HEK293 (cell line): ENCODE measurements at regions not wholly inside any gene's neighbourhood (a gene's known extent, or its start where the extent isn't known, plus 50 kb on each side); places are given as distances from the start of the nearest gene placed in this dataset.

Source experiments
- CTCF ChIA-PET: fragments of 350-600 bp; formaldehyde crosslinking; extraction: SDS; loops from one replicate; lab custom pipeline; 2021; ENCODE audit warnings: antibody characterized with exemption; lab: Yijun Ruan, JAX
- POLR2A ChIA-PET: fragments of 300-600 bp; formaldehyde crosslinking; extraction: SDS; loops from one replicate; lab custom pipeline; 2020; ENCODE audit warnings: antibody characterized with exemption, inconsistent platforms; lab: Yijun Ruan, JAX
- H3K27ac ChIP-seq: fragments of 200-500 bp; sonication (Bioruptor generic); 2 replicates; pipeline ENCODE4 v1.5.1; 2014; ENCODE audit warnings: low read depth, low read length, control low read depth, inconsistent platforms; ENCODE audit errors: extremely low read depth
- H3K36me3 ChIP-seq, 2 experiments: fragments of 200-500 bp in 1 of 2; sonication (Bioruptor generic) in 1 of 2; 1 replicate in 1 of 2; 2 replicates in 1 of 2; pipeline ENCODE4 v1.5.1; 2014 to 2017; ENCODE audit warnings: inconsistent platforms in 2 of 2, low read length in 2 of 2; ENCODE audit not compliant: control insufficient read depth in 2 of 2, insufficient read depth in 1 of 2
- H3K4me1 ChIP-seq: fragments of 200-500 bp; sonication (Bioruptor generic); 2 replicates; pipeline ENCODE4 v1.5.1; 2014; ENCODE audit warnings: mild to moderate bottlenecking, low read length, inconsistent platforms; ENCODE audit not compliant: control insufficient read depth, insufficient read depth
- H3K4me3 ChIP-seq: 2 replicates; pipeline ENCODE4 v1.5.1; 2011; ENCODE audit warnings: low read depth, mild to moderate bottlenecking, control low read depth, low read length, moderate library complexity
- H3K9me3 ChIP-seq: fragments of 200-500 bp; sonication (Bioruptor generic); 2 replicates; pipeline ENCODE4 v1.5.1; 2014; ENCODE audit warnings: low read depth, low read length, inconsistent platforms; ENCODE audit not compliant: control insufficient read depth, insufficient read depth
- ELK4 ChIP-seq: IDR thresholded peaks from 2 replicates; pipeline ENCODE4 v1.6.1; 2011; ENCODE audit warnings: mild to moderate bottlenecking, low read depth, low read length, borderline replicate concordance
- KLF17 ChIP-seq: fragments of 450-650 bp; formaldehyde crosslinking; IDR thresholded peaks from 2 replicates; pipeline ENCODE4 v1.5.1; 2016; ENCODE audit warnings: missing biosample characterization, missing genetic modification characterization
- KLF7 ChIP-seq: fragments of 450-650 bp; formaldehyde crosslinking; IDR thresholded peaks from 2 replicates; pipeline ENCODE4 v1.5.1; 2016; ENCODE audit warnings: missing biosample characterization, missing genetic modification characterization, borderline replicate concordance
- MYNN ChIP-seq: fragments of 450-650 bp; formaldehyde crosslinking; IDR thresholded peaks from 2 replicates; pipeline ENCODE4 v1.5.1; 2016; ENCODE audit warnings: missing biosample characterization, missing genetic modification characterization, borderline replicate concordance
- RBAK ChIP-seq: fragments of 450-650 bp; formaldehyde crosslinking; IDR thresholded peaks from 2 replicates; pipeline ENCODE4 v1.5.1; 2016; ENCODE audit warnings: missing biosample characterization, missing genetic modification characterization
- TSHZ1 ChIP-seq: fragments of 450-650 bp; formaldehyde crosslinking; IDR thresholded peaks from 2 replicates; pipeline ENCODE4 v1.5.1; 2016; ENCODE audit warnings: missing biosample characterization, missing genetic modification characterization, borderline replicate concordance
- YY2 ChIP-seq: fragments of 450-650 bp; formaldehyde crosslinking; IDR thresholded peaks from 2 replicates; pipeline ENCODE4 v1.5.1; 2016; ENCODE audit warnings: missing biosample characterization, missing genetic modification characterization
- ZNF112 ChIP-seq: fragments of 450-650 bp; formaldehyde crosslinking; IDR thresholded peaks from 2 replicates; pipeline ENCODE4 v1.5.0; 2017; ENCODE audit warnings: missing biosample characterization, missing genetic modification characterization
- ZNF140 ChIP-seq: fragments of 450-650 bp; formaldehyde crosslinking; IDR thresholded peaks from 2 replicates; pipeline ENCODE4 v1.5.1; 2016; ENCODE audit warnings: missing biosample characterization, missing genetic modification characterization
- ZNF148 ChIP-seq: fragments of 450-650 bp; formaldehyde crosslinking; IDR thresholded peaks from 2 replicates; pipeline ENCODE4 v1.5.0; 2017; ENCODE audit warnings: missing biosample characterization, missing genetic modification characterization, borderline replicate concordance
- ZNF16 ChIP-seq: fragments of 450-650 bp; formaldehyde crosslinking; IDR thresholded peaks from 2 replicates; pipeline ENCODE4 v1.5.1; 2016; ENCODE audit warnings: low read depth, missing biosample characterization, missing genetic modification characterization
- ZNF169 ChIP-seq: fragments of 450-650 bp; formaldehyde crosslinking; IDR thresholded peaks from 2 replicates; pipeline ENCODE4 v1.5.1; 2016; ENCODE audit warnings: missing biosample characterization, missing genetic modification characterization
- ZNF175 ChIP-seq: fragments of 450-650 bp; formaldehyde crosslinking; IDR thresholded peaks from 2 replicates; pipeline ENCODE4 v1.5.1; 2016; ENCODE audit warnings: missing biosample characterization, missing genetic modification characterization
- ZNF2 ChIP-seq: fragments of 450-650 bp; formaldehyde crosslinking; IDR thresholded peaks from 2 replicates; pipeline ENCODE4 v1.5.1; 2016; ENCODE audit warnings: missing biosample characterization, missing genetic modification characterization
- ZNF335 ChIP-seq: fragments of 450-650 bp; formaldehyde crosslinking; conservative IDR thresholded peaks from 2 replicates; pipeline ENCODE4 v1.5.1; 2016; ENCODE audit warnings: missing biosample characterization, missing genetic modification characterization
- ZNF366 ChIP-seq: fragments of 450-650 bp; formaldehyde crosslinking; conservative IDR thresholded peaks from 2 replicates; pipeline ENCODE4 v1.5.1; 2016; ENCODE audit warnings: missing biosample characterization, missing genetic modification characterization
- ZNF473 ChIP-seq: fragments of 450-650 bp; formaldehyde crosslinking; IDR thresholded peaks from 2 replicates; pipeline ENCODE4 v1.5.1; 2017; ENCODE audit warnings: missing biosample characterization, missing genetic modification characterization
- ZNF549 ChIP-seq: fragments of 450-650 bp; IDR thresholded peaks from 2 replicates; pipeline ENCODE4 v1.5.1; 2018; ENCODE audit warnings: missing biosample characterization, missing genetic modification characterization, mild to moderate bottlenecking, inconsistent platforms, moderate library complexity
- ZNF707 ChIP-seq: fragments of 450-650 bp; formaldehyde crosslinking; IDR thresholded peaks from 2 replicates; pipeline ENCODE4 v1.5.1; 2016; ENCODE audit warnings: missing biosample characterization, missing genetic modification characterization
- TF ChIP-seq, protein P1 (sequence below): fragments of 450-650 bp; formaldehyde crosslinking; IDR thresholded peaks from 2 replicates; pipeline ENCODE4; 2016; ENCODE audit warnings: missing biosample characterization, missing genetic modification characterization
- TF ChIP-seq, protein P2 (sequence below): fragments of 450-650 bp; formaldehyde crosslinking; IDR thresholded peaks from 2 replicates; pipeline ENCODE4 v1.5.1; 2016; ENCODE audit warnings: missing biosample characterization, missing genetic modification characterization

GRCh38 chr16:66057057-66057456 is 309.4 kb upstream of the CDH5 start (continued):
- no peak for TF ChIP-seq TSHZ1 (tag by site-specific recombination)
- TF ChIP-seq RBAK (tag by site-specific recombination): no peak
- TF ChIP-seq ZNF707 (tag by site-specific recombination): no peak

DNA sequence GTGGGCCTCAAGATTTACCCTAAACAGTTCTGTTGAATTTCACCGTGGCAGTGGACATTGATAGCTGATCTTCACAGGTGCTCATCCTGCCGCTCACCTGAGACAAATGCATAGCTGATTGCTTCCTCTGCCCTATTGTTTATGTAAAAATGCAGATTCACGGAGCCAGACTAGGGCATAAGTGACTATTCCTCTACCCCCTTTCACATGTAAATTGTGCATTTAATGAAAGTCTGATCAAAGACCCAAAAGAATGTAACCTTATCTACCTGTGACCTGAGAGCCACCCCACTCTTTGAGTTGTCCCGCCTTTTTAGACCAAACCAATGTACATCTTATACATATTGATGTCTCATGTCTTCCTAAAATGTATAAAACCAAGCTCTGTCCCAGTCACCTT is 312.4 kb upstream of the CDH5 start:
- Histone ChIP-seq H3K9me3 (no peaks in the 10 kb centered on the region), H3K27ac (no peak overlapping the region), H3K4me3 (no peak overlapping the region), H3K4me1 (no peaks in the 10 kb centered on the region), H3K36me3 (no peaks in the 10 kb centered on the region)
- ChIA-PET POLR2A (no interaction called here), CTCF (interaction anchor here (0.6 kb wide), 1 partner anchor 40 kb away, joined by 3 read pairs; no protein-coding TSS in a partner anchor)
- TF ChIP-seq ZNF549 (tag by site-specific recombination) (no peak), ZNF366 (tag by site-specific recombination) (no peak), ZNF335 (no peak), ZNF148 (tag by site-specific recombination) (no peak), ZNF175 (tag by site-specific recombination) (no peak), KLF7 (tag by site-specific recombination) (no peak), ZNF16 (no peak), ZNF169 (tag by site-specific recombination) (no peak), ELK4 (no peak), ZNF112 (tag by site-specific recombination) (no peak), ZNF140 (tag by site-specific recombination) (no peak), YY2 (tag by site-specific recombination) (no peak), MYNN (tag by site-specific recombination) (no peak), ZNF473 (tag by site-specific recombination) (no peak), KLF17 (tag by site-specific recombination) (no peak), ZNF2 (no peak)
- TF ChIP-seq, protein P1, sequence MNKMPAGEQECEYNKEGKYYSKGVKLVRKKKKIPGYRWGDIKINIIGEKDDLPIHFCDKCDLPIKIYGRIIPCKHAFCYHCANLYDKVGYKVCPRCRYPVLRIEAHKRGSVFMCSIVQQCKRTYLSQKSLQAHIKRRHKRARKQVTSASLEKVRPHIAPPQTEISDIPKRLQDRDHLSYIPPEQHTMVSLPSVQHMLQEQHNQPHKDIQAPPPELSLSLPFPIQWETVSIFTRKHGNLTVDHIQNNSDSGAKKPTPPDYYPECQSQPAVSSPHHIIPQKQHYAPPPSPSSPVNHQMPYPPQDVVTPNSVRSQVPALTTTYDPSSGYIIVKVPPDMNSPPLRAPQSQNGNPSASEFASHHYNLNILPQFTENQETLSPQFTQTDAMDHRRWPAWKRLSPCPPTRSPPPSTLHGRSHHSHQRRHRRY: no peak
- TF ChIP-seq, protein P2, sequence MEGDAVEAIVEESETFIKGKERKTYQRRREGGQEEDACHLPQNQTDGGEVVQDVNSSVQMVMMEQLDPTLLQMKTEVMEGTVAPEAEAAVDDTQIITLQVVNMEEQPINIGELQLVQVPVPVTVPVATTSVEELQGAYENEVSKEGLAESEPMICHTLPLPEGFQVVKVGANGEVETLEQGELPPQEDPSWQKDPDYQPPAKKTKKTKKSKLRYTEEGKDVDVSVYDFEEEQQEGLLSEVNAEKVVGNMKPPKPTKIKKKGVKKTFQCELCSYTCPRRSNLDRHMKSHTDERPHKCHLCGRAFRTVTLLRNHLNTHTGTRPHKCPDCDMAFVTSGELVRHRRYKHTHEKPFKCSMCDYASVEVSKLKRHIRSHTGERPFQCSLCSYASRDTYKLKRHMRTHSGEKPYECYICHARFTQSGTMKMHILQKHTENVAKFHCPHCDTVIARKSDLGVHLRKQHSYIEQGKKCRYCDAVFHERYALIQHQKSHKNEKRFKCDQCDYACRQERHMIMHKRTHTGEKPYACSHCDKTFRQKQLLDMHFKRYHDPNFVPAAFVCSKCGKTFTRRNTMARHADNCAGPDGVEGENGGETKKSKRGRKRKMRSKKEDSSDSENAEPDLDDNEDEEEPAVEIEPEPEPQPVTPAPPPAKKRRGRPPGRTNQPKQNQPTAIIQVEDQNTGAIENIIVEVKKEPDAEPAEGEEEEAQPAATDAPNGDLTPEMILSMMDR (tag by site-specific recombination): no peak
